ENCODE measurements at regions not wholly inside any gene's neighbourhood (a gene's known extent, or its start where the extent isn't known, plus 50 kb on each side); places are given as distances from the start of the nearest gene placed in this dataset.
"Not testable (repeated sequence)": the region's sequence is repeated elsewhere in the genome, so short reads cannot be mapped to it uniquely, and the experiment has no call there.

- no peaks in the 10 kb centered on the region for H3K9me2 ChIP-seq (replicated peaks; ENCODE audit: low read depth, low read length)
- H3K9ac ChIP-seq (ENCODE audit: low read depth, low read length, poor library complexity, severe bottlenecking), result no peak overlapping the region
- H3K4me1 ChIP-seq (ENCODE audit: insufficient read depth, low read length, poor library complexity, severe bottlenecking), result no peaks in the 10 kb centered on the region
- TF ChIP-seq EZH2phosphoT487 (IDR thresholded peaks at IDR 0.05; ENCODE audit: borderline replicate concordance), result no peak
- TF ChIP-seq, protein P1, sequence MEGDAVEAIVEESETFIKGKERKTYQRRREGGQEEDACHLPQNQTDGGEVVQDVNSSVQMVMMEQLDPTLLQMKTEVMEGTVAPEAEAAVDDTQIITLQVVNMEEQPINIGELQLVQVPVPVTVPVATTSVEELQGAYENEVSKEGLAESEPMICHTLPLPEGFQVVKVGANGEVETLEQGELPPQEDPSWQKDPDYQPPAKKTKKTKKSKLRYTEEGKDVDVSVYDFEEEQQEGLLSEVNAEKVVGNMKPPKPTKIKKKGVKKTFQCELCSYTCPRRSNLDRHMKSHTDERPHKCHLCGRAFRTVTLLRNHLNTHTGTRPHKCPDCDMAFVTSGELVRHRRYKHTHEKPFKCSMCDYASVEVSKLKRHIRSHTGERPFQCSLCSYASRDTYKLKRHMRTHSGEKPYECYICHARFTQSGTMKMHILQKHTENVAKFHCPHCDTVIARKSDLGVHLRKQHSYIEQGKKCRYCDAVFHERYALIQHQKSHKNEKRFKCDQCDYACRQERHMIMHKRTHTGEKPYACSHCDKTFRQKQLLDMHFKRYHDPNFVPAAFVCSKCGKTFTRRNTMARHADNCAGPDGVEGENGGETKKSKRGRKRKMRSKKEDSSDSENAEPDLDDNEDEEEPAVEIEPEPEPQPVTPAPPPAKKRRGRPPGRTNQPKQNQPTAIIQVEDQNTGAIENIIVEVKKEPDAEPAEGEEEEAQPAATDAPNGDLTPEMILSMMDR (conservative IDR thresholded peaks at IDR 0.05; ENCODE audit: low read length), result peak; percentile 24
- H4K20me1 ChIP-seq (ENCODE audit: insufficient read depth, low read length, poor library complexity, severe bottlenecking), result no peaks in the 10 kb centered on the region
- no peak overlapping the region for H3K4me2 ChIP-seq (ENCODE audit: low read depth, low read length, poor library complexity, severe bottlenecking)
- H2AFZ ChIP-seq (ENCODE audit: low read length), result no peak overlapping the region
- H3K79me2 ChIP-seq (ENCODE audit: insufficient read depth, low read length), result no peaks in the 10 kb centered on the region
- no peaks in the 10 kb centered on the region for H3F3A ChIP-seq (ENCODE audit: low read depth)
- H3K36me3 ChIP-seq (ENCODE audit: insufficient read depth, low read length), result no peaks in the 10 kb centered on the region
- H3K27me3 ChIP-seq (ENCODE audit: insufficient read depth, low read length, poor library complexity, severe bottlenecking), result no peaks in the 10 kb centered on the region
- H3K4me3 ChIP-seq (ENCODE audit: low read length, poor library complexity, severe bottlenecking), result no peak overlapping the region
- H3K9me3 ChIP-seq (ENCODE audit: insufficient read depth, low read depth, low read length), result no peaks in the 10 kb centered on the region
These were observed 79.0 kb upstream of the TRAM1L1 start for GRCh38 chr4:117164338-117164737.

- H4K20me1 ChIP-seq (ENCODE audit: insufficient read depth, low read length, poor library complexity, severe bottlenecking); H3K9me2 ChIP-seq (replicated peaks; ENCODE audit: low read depth, low read length); H3K36me3 ChIP-seq (ENCODE audit: insufficient read depth, low read length); H3K9ac ChIP-seq (ENCODE audit: low read depth, low read length, poor library complexity, severe bottlenecking); H3F3A ChIP-seq (ENCODE audit: low read depth); H3K4me3 ChIP-seq (ENCODE audit: low read length, poor library complexity, severe bottlenecking); H3K4me1 ChIP-seq (ENCODE audit: insufficient read depth, low read length, poor library complexity, severe bottlenecking); H3K9me3 ChIP-seq (ENCODE audit: insufficient read depth, low read depth, low read length); H2AFZ ChIP-seq (ENCODE audit: low read length); H3K79me2 ChIP-seq (ENCODE audit: insufficient read depth, low read length); H3K27me3 ChIP-seq (ENCODE audit: insufficient read depth, low read length, poor library complexity, severe bottlenecking); H3K4me2 ChIP-seq (ENCODE audit: low read depth, low read length, poor library complexity, severe bottlenecking): not testable (repeated sequence)
These were observed 90.0 kb upstream of the TRAM1L1 start for GRCh38 chr4:117175369-117175768.

DNA sequence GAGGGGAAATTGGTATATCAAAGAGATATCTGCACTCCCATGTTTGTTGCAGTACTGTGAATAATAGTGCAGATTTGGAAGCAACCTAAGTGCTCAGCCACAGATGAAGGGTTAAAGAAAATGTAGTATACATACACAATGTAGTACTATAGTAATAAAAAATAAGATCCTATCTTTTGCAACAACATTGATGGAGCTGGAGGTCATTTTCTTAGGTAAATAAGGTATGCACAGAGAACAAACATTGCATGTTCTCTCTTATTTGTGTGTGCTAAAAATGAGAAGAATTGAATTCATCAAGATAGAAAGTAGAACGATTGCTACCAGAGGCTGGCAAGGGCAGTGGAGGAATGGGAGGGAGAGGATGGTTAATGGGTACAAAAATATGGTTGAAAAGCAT is 117.9 kb upstream of the TRAM1L1 start:
- Histone ChIP-seq H2AFZ (ENCODE audit: low read length) (no peak overlapping the region), H3K9ac (ENCODE audit: low read depth, low read length, poor library complexity, severe bottlenecking) (no peak overlapping the region), H3K27me3 (ENCODE audit: insufficient read depth, low read length, poor library complexity, severe bottlenecking) (no peaks in the 10 kb centered on the region), H3K9me2 (replicated peaks; ENCODE audit: low read depth, low read length) (no peaks in the 10 kb centered on the region), H3K36me3 (ENCODE audit: insufficient read depth, low read length) (no peaks in the 10 kb centered on the region), H4K20me1 (ENCODE audit: insufficient read depth, low read length, poor library complexity, severe bottlenecking) (no peaks in the 10 kb centered on the region), H3K79me2 (ENCODE audit: insufficient read depth, low read length) (no peaks in the 10 kb centered on the region), H3K4me2 (ENCODE audit: low read depth, low read length, poor library complexity, severe bottlenecking) (no peak overlapping the region), H3K4me3 (ENCODE audit: low read length, poor library complexity, severe bottlenecking) (no peak overlapping the region), H3F3A (ENCODE audit: low read depth) (no peaks in the 10 kb centered on the region), H3K9me3 (ENCODE audit: insufficient read depth, low read depth, low read length) (no peaks in the 10 kb centered on the region), H3K4me1 (ENCODE audit: insufficient read depth, low read length, poor library complexity, severe bottlenecking) (no peaks in the 10 kb centered on the region)
- TF ChIP-seq, protein P1 (conservative IDR thresholded peaks at IDR 0.05; ENCODE audit: low read length), result no peak
- TF ChIP-seq EZH2phosphoT487 (IDR thresholded peaks at IDR 0.05; ENCODE audit: borderline replicate concordance), result no peak

DNA sequence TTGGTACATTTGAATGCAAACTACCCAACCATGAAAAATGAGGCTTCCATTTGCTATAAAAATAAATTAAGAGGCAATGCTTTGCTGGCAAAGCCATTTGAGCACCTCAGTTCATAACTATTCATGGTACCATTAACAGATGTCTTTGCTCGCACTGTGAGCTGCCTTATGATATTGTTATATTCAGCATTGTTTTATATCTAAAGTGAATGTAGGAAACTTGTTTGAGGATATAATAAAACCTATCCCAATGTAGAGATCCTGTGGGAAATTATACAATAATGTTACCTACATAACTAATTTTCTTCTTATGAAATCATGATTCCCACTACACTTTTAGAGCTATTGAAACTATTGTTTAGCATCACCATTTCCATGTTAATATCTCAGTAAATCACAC is 125.2 kb upstream of the TRAM1L1 start:
- no peak overlapping the region for H3K9ac ChIP-seq (ENCODE audit: low read depth, low read length, poor library complexity, severe bottlenecking)
- H2AFZ ChIP-seq (ENCODE audit: low read length), result no peak overlapping the region
- H3K4me2 ChIP-seq (ENCODE audit: low read depth, low read length, poor library complexity, severe bottlenecking), result no peak overlapping the region
- H4K20me1 ChIP-seq (ENCODE audit: insufficient read depth, low read length, poor library complexity, severe bottlenecking), result no peaks in the 10 kb centered on the region
- TF ChIP-seq EZH2phosphoT487 (IDR thresholded peaks at IDR 0.05; ENCODE audit: borderline replicate concordance), result no peak
- TF ChIP-seq, protein P1 (conservative IDR thresholded peaks at IDR 0.05; ENCODE audit: low read length), result no peak
- no peaks in the 10 kb centered on the region for H3K4me1 ChIP-seq (ENCODE audit: insufficient read depth, low read length, poor library complexity, severe bottlenecking)
- no peaks in the 10 kb centered on the region for H3K9me3 ChIP-seq (ENCODE audit: insufficient read depth, low read depth, low read length)
- H3K4me3 ChIP-seq (ENCODE audit: low read length, poor library complexity, severe bottlenecking), result no peak overlapping the region
- no peaks in the 10 kb centered on the region for H3K36me3 ChIP-seq (ENCODE audit: insufficient read depth, low read length)
- no peaks in the 10 kb centered on the region for H3K79me2 ChIP-seq (ENCODE audit: insufficient read depth, low read length)
- H3K27me3 ChIP-seq (ENCODE audit: insufficient read depth, low read length, poor library complexity, severe bottlenecking), result no peaks in the 10 kb centered on the region
- H3K9me2 ChIP-seq (replicated peaks; ENCODE audit: low read depth, low read length), result no peaks in the 10 kb centered on the region
- no peaks in the 10 kb centered on the region for H3F3A ChIP-seq (ENCODE audit: low read depth)
